Ovary (tissue), 7 donors: ENCODE measurements at regions not wholly inside any gene's neighbourhood (a gene's known extent, or its start where the extent isn't known, plus 50 kb on each side); places are given as distances from the start of the nearest gene placed in this dataset.

Source experiments
- DNase-seq, 5 donors: peaks; one replicate each; pipeline ENCODE4 v3.0.0-alpha.2; 2019 to 2020
- H3K27ac ChIP-seq, 2 donors: fragments of 200-600 bp; one replicate each; pipeline versions ENCODE4 v1.5.1 to v1.8.0; 2019 to 2022
- H3K27me3 ChIP-seq: fragments of 200-600 bp; one replicate; pipeline ENCODE4 v1.8.0; 2022
- H3K36me3 ChIP-seq: fragments of 200-600 bp; sonication (generic); one replicate; pipeline ENCODE4 v1.5.1; 2019
- H3K4me1 ChIP-seq: one replicate; pipeline ENCODE4 v1.8.1; 2013; ENCODE audit warnings: mild to moderate bottlenecking, moderate library complexity; ENCODE audit not compliant: insufficient read depth
- H3K4me3 ChIP-seq: fragments of 200-600 bp; sonication (generic); one replicate; pipeline ENCODE4 v1.5.1; 2017
- H3K9me3 ChIP-seq, 2 donors: fragments of 200-600 bp in 1 of 2; sonication (generic) in 1 of 2; one replicate each; pipeline versions ENCODE4 v1.5.1 to v1.8.1; 2013 to 2019; ENCODE audit warnings: mild to moderate bottlenecking in 1 of 2, moderate library complexity in 1 of 2
- CTCF ChIP-seq, 3 donors: fragments of 450-650 bp in 2 of 3; fragments of 200-600 bp in 1 of 3; IDR thresholded peaks; one replicate each; pipeline versions ENCODE4 v1.5.1 to v1.8.0; 2016 to 2022; ENCODE audit warnings: antibody characterized with exemption in 3 of 3, mild to moderate bottlenecking in 1 of 3
- EP300 ChIP-seq: sonication (generic); formaldehyde crosslinking; IDR thresholded peaks from one replicate; pipeline ENCODE4 v1.6.1; 2017; ENCODE audit warnings: antibody characterized with exemption
- POLR2A ChIP-seq: fragments of 450-650 bp; IDR thresholded peaks from one replicate; pipeline ENCODE4 v1.6.1; 2017; ENCODE audit warnings: antibody characterized with exemption, mild to moderate bottlenecking, moderate library complexity
- WGBS, 3 donors: extraction: QIAGEN DNeasy Blood & Tissue Kit in 1 of 3; methylation state at CpG; one replicate each; pipeline versions ENCODE4 v1.1.5 to v1.1.7; 2013 to 2017; 5-methylcytosine and 5-hydroxymethylcytosine counted together
- intact Hi-C, 4 donors: fragments of 100-400 bp; cut with DNase I; formaldehyde crosslinking; loops; one replicate each; pipeline versions ENCODE4 v1.11.0 to v1.15.1; 2022 to 2023
- donor health status: DM: no; HTN: no; CAD: no; lungs with moderate emphysema.
- donor health status: DM: no; HTN: no; CAD: no.
- donor health status: Bipolar disorder and iron deficiency.
- donor health status: DM: no; HTN: no; CAD: no.
- donor health status: DM: yes; HTN: yes; CAD: no.

GRCh38 chr9:36742264-36742663 lies 169.6 kb downstream of the MELK start:
- WGBS, 3 donors, result 55 to 73% (median 69%) methylated on average over 5 of the region's 5 CpGs
- Histone ChIP-seq H3K27ac (no peak overlapping the region), H3K27me3 (no peaks in the 10 kb centered on the region), H3K36me3 (no peaks in the 10 kb centered on the region), H3K9me3 (no peaks in the 10 kb centered on the region), H3K4me3 (no peak overlapping the region), H3K4me1 (peaks cover 2% of the 10 kb centered on the region)
- no peak for DNase-seq
- TF ChIP-seq POLR2A (no peak), EP300 (no peak), CTCF (IDR thresholded peaks at IDR 0.05) (no peak)
- intact Hi-C loops, result no loop called here

- Histone ChIP-seq H3K4me1 (no peaks in the 10 kb centered on the region), H3K27me3 (no peaks in the 10 kb centered on the region), H3K36me3 (no peaks in the 10 kb centered on the region), H3K9me3 (no peaks in the 10 kb centered on the region), H3K27ac (no peak overlapping the region), H3K4me3 (no peak overlapping the region)
- WGBS, 3 donors, result 51 to 59% (median 57%) methylated on average over 3 of the region's 3 CpGs
- intact Hi-C loops, result no loop called here
- no peak for DNase-seq
- TF ChIP-seq POLR2A (no peak), CTCF (IDR thresholded peaks at IDR 0.05) (no peak), EP300 (no peak)
Observed at GRCh38 chr9:36744678-36745077, 172.0 kb downstream of the MELK start.

GRCh38 chr9:36745977-36746376 lies 173.3 kb downstream of the MELK start:
- Histone ChIP-seq H3K4me3 (no peak overlapping the region), H3K27ac (no peak overlapping the region), H3K4me1 (no peaks in the 10 kb centered on the region), H3K27me3 (no peaks in the 10 kb centered on the region), H3K36me3 (no peaks in the 10 kb centered on the region), H3K9me3 (no peaks in the 10 kb centered on the region)
- DNase-seq, result no peak
- intact Hi-C loops, result no loop called here
- no peak for TF ChIP-seq POLR2A
- no peak for TF ChIP-seq CTCF (IDR thresholded peaks at IDR 0.05)
- no peak for TF ChIP-seq EP300
- WGBS, 3 donors, result 75 to 78% (median 75%) methylated on average over 11 of the region's 11 CpGs

- H3K27ac ChIP-seq, result no peak overlapping the region
- WGBS, 3 donors, result 55 to 62% (median 62%) methylated on average over 3 of the region's 3 CpGs
- TF ChIP-seq CTCF (IDR thresholded peaks at IDR 0.05), result no peak
- intact Hi-C loops, result no loop called here
- H3K4me1 ChIP-seq, result no peaks in the 10 kb centered on the region
- H3K9me3 ChIP-seq, result no peaks in the 10 kb centered on the region
- no peaks in the 10 kb centered on the region for H3K36me3 ChIP-seq
- no peak for DNase-seq
- H3K27me3 ChIP-seq, result no peaks in the 10 kb centered on the region
- no peak overlapping the region for H3K4me3 ChIP-seq
Observed at GRCh38 chr9:36746415-36746814, 173.7 kb downstream of the MELK start.
